ENCODE measurements at regions not wholly inside any gene's neighbourhood (a gene's known extent, or its start where the extent isn't known, plus 50 kb on each side); places are given as distances from the start of the nearest gene placed in this dataset. TPM values are rescaled to one million over a fixed set of nuclear protein-coding genes. Genes with fewer than 3 reads are reported as not detected.

Small RNA genes in the stretch of these regions (small RNA-seq; reads per million reads assigned to genes)
- gene AP003730.1 (ENCODE audit: low replicate concordance), result not detected
- gene RNA5SP346 (ENCODE audit: low replicate concordance), result not detected
- gene RNA5SP347 (ENCODE audit: low replicate concordance), result not detected

All from spinal cord (tissue), 1 donor.